Thyroid gland (tissue), 4 donors: ENCODE measurements at regions not wholly inside any gene's neighbourhood (a gene's known extent, or its start where the extent isn't known, plus 50 kb on each side); places are given as distances from the start of the nearest gene placed in this dataset.

ENCODE experiments used
- POLR2A ChIP-seq, 2 donors: fragments of 450-650 bp; IDR thresholded peaks; one replicate each; pipeline ENCODE4 v1.6.1; 2017; ENCODE audit warnings: antibody characterized with exemption in 2 of 2, mild to moderate bottlenecking in 2 of 2, moderate library complexity in 1 of 2
- TF ChIP-seq, protein P1 (sequence below), 6 experiments: fragments of 200-600 bp in 3 of 6; fragments of 450-650 bp in 3 of 6; sonication (generic) in 3 of 6; IDR thresholded peaks; one replicate each; pipeline ENCODE4 v1.5.1; 2016 to 2019; ENCODE audit warnings: antibody characterized with exemption in 6 of 6, mild to moderate bottlenecking in 2 of 6, inconsistent platforms in 1 of 6, moderate library complexity in 1 of 6

DNA sequence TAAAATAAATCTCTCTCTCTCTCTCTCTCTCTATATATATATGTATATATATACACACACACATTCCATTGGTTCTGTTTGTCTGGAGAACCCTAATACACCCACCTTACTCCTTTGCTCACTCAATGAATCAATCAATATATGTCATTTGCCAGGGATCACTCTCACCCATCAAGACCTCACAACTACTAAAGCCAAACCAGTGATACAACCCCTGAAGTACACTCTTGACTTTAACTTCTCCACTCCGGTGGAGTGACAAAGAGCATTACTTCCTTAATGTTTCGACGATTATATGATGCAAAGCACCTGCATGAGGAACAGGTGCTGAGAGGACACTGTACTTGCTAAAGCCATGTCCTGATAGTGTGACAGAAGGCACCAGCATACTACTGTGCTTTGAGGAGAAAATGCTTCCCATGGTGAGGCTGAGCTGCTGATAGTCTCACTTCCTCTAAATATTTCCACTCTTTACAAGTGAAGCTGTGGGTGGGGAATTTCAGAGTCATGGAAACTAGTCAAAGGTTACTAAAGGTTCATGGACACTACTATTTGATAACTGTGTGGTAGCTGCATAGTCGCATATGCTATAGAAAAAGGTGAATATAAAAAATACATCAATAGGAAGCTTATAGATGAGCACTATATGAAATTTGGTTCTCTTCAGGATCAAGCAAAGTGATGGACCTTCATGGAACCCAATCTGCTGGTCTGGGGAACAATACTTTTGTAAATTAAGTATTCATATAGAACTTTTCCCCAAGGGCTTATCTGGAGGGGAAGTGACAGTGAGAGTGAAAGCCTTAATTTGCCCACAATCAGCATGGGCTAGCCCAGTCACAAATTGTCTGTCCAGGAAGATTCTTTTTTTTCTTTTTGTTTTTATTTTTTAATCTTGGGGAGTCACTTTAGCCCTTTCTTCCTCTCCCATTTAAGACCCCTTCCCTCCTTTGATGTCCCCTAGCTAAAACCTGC, 141.9 kb upstream of the NEDD9 start:
- TF ChIP-seq, protein P1, sequence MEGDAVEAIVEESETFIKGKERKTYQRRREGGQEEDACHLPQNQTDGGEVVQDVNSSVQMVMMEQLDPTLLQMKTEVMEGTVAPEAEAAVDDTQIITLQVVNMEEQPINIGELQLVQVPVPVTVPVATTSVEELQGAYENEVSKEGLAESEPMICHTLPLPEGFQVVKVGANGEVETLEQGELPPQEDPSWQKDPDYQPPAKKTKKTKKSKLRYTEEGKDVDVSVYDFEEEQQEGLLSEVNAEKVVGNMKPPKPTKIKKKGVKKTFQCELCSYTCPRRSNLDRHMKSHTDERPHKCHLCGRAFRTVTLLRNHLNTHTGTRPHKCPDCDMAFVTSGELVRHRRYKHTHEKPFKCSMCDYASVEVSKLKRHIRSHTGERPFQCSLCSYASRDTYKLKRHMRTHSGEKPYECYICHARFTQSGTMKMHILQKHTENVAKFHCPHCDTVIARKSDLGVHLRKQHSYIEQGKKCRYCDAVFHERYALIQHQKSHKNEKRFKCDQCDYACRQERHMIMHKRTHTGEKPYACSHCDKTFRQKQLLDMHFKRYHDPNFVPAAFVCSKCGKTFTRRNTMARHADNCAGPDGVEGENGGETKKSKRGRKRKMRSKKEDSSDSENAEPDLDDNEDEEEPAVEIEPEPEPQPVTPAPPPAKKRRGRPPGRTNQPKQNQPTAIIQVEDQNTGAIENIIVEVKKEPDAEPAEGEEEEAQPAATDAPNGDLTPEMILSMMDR (IDR thresholded peaks at IDR 0.05) = no peak
- TF ChIP-seq POLR2A (IDR thresholded peaks at IDR 0.05) = no peak
